B cell (primary cell): ENCODE measurements at regions not wholly inside any gene's neighbourhood (a gene's known extent, or its start where the extent isn't known, plus 50 kb on each side); places are given as distances from the start of the nearest gene placed in this dataset.

Experiments used
- EZH2 ChIP-seq: IDR thresholded peaks from 2 replicates; pipeline ENCODE4 v1.6.1; 2012; ENCODE audit warnings: borderline replicate concordance, low read depth, mild to moderate bottlenecking, moderate library complexity, low read length; ENCODE audit not compliant: insufficient read depth, poor library complexity, severe bottlenecking
- TF ChIP-seq, protein P1 (sequence below): fragments of 200-600 bp; IDR thresholded peaks from one replicate; pipeline ENCODE4 v1.8.0; 2022; ENCODE audit warnings: antibody characterized with exemption, mild to moderate bottlenecking

DNA sequence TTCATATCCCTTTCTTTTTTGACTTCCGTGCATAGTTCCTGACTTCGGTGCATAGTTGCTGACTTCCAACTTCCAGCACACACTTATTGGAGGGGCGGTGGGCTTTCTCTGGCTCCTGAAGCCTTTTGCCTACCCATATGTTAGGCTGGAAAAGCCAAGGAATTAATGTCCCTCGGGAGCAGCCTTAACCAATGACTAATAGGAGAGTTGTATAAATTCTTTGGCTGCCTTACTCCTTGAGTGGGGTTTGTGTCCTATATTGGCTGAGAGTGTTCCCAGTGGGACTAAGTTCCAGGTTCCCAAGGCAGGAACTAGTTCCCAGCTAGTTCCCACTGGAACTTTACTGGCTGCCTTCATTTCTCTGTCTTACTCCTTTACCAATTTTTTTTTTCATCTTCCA is 105.7 kb downstream of the ZNF326 start:
- TF ChIP-seq, protein P1, sequence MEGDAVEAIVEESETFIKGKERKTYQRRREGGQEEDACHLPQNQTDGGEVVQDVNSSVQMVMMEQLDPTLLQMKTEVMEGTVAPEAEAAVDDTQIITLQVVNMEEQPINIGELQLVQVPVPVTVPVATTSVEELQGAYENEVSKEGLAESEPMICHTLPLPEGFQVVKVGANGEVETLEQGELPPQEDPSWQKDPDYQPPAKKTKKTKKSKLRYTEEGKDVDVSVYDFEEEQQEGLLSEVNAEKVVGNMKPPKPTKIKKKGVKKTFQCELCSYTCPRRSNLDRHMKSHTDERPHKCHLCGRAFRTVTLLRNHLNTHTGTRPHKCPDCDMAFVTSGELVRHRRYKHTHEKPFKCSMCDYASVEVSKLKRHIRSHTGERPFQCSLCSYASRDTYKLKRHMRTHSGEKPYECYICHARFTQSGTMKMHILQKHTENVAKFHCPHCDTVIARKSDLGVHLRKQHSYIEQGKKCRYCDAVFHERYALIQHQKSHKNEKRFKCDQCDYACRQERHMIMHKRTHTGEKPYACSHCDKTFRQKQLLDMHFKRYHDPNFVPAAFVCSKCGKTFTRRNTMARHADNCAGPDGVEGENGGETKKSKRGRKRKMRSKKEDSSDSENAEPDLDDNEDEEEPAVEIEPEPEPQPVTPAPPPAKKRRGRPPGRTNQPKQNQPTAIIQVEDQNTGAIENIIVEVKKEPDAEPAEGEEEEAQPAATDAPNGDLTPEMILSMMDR = no peak
- no peak for TF ChIP-seq EZH2
